GM12873 (cell line): ENCODE measurements at regions not wholly inside any gene's neighbourhood (a gene's known extent, or its start where the extent isn't known, plus 50 kb on each side); places are given as distances from the start of the nearest gene placed in this dataset.

Experiments
- TF ChIP-seq, protein P1 (sequence below): IDR thresholded peaks from 2 replicates; pipeline ENCODE4 v1.5.1; 2012; ENCODE audit warnings: low read depth, mild to moderate bottlenecking, moderate library complexity, low read length, control low read depth; ENCODE audit not compliant: insufficient read depth; ENCODE audit errors: missing control alignments

DNA sequence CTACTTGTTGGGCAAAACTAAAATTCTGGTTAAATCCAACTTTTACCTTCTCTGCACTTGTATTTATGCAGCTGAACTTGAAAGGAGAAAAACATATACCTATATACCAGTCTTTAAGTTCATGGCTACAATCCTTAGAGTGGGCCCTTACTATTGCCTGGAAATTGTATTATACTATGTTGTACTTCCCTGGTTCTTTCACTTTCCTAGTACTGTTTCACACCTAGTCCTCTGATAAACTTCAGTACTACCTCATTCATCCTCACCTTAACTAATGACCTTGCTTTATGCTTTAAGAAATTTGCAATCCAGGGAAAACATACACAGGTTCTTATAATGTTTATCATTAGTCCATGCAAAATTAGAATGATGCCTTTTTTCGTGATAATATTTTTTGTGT is 103.8 kb downstream of the HAUS1 start:
- TF ChIP-seq, protein P1, sequence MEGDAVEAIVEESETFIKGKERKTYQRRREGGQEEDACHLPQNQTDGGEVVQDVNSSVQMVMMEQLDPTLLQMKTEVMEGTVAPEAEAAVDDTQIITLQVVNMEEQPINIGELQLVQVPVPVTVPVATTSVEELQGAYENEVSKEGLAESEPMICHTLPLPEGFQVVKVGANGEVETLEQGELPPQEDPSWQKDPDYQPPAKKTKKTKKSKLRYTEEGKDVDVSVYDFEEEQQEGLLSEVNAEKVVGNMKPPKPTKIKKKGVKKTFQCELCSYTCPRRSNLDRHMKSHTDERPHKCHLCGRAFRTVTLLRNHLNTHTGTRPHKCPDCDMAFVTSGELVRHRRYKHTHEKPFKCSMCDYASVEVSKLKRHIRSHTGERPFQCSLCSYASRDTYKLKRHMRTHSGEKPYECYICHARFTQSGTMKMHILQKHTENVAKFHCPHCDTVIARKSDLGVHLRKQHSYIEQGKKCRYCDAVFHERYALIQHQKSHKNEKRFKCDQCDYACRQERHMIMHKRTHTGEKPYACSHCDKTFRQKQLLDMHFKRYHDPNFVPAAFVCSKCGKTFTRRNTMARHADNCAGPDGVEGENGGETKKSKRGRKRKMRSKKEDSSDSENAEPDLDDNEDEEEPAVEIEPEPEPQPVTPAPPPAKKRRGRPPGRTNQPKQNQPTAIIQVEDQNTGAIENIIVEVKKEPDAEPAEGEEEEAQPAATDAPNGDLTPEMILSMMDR: no peak

- TF ChIP-seq, protein P1: no peak
Observed at GRCh38 chr18:46209161-46209560, 105.0 kb downstream of the HAUS1 start.

- TF ChIP-seq, protein P1: no peak
Observed at GRCh38 chr18:46211816-46212215, 107.6 kb downstream of the HAUS1 start.

GRCh38 chr18:46212398-46212797 is 108.2 kb downstream of the HAUS1 start:
- TF ChIP-seq, protein P1: no peak

GRCh38 chr18:46213295-46213694 is 109.1 kb downstream of the HAUS1 start:
- TF ChIP-seq, protein P1: peak; percentile 44

DNA sequence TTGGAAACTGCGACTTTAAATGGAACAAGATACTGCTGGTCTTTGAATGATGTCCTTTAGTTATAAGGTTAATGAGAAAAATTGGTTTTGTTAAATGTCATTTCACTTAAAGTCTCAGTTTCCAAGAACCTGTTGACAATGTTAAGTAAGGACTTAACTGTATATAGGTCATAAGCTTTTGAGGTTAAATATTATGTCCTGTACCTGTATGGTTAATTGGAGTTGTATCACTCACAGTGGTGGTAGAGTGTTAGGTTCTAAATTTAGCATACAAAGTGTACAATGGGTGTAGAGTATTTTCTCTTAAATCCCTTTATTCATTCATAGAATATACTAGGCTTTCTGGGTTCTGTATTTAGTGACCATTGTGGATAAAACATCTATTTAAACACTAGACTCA is 110.2 kb downstream of the HAUS1 start:
- TF ChIP-seq, protein P1: no peak

- TF ChIP-seq, protein P1: no peak
Observed at GRCh38 chr18:46215902-46216723, 111.9 kb downstream of the HAUS1 start.
